Adipocyte (in vitro differentiated cells): ENCODE measurements at regions not wholly inside any gene's neighbourhood (a gene's known extent, or its start where the extent isn't known, plus 50 kb on each side); places are given as distances from the start of the nearest gene placed in this dataset.
"Not testable (repeated sequence)": the region's sequence is repeated elsewhere in the genome, so short reads cannot be mapped to it uniquely, and the experiment has no call there.

Experiments used
- DNase-seq: peaks from one replicate; pipeline ENCODE4 v3.0.0-alpha.2; 2015; ENCODE audit warnings: low read depth
- H3K27me3 ChIP-seq: replicated peaks from 2 replicates; pipeline ENCODE4 v1.7.0; 2013; ENCODE audit warnings: mild to moderate bottlenecking, low read length, moderate library complexity; ENCODE audit not compliant: control insufficient read depth, insufficient read depth
- H3K36me3 ChIP-seq: 2 replicates; pipeline ENCODE4 v1.7.0; 2013; ENCODE audit warnings: low read length, mild to moderate bottlenecking, moderate library complexity; ENCODE audit not compliant: control insufficient read depth, insufficient read depth, severe bottlenecking
- H3K4me1 ChIP-seq: 2 replicates; pipeline ENCODE4 v1.7.0; 2013; ENCODE audit warnings: mild to moderate bottlenecking, low read length, moderate library complexity; ENCODE audit not compliant: control insufficient read depth, insufficient read depth
- H3K4me3 ChIP-seq: 2 replicates; pipeline ENCODE4 v1.7.0; 2013; ENCODE audit warnings: mild to moderate bottlenecking, low read length, moderate library complexity
- H3K9ac ChIP-seq: 2 replicates; pipeline ENCODE4 v1.7.0; 2013; ENCODE audit warnings: mild to moderate bottlenecking, low read length, moderate library complexity
- H3K9me3 ChIP-seq: 2 replicates; pipeline ENCODE4 v1.7.0; 2013; ENCODE audit warnings: mild to moderate bottlenecking, low read length, moderate library complexity; ENCODE audit not compliant: control insufficient read depth

DNA sequence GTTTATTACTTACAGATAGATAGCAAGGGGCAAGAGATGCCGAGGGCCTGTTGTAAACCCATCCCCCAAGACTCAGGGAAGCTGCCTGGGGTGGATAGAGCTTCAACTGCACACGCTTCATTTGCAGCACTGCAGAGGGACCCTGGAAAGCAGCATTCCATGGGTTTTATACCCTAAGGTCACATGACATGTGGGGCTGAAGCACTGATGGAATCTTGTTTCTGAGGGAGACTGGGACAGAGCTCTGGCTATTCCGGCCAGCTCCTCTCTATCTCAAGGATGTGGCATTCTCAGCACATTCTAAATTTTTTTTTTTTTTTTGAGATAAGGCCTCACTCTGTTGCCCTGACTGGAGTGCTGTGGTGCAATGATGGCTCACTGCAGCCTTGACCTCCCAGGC is 300.1 kb downstream of the MYCN start:
- Histone ChIP-seq H3K4me1 (no peaks in the 10 kb centered on the region), H3K4me3 (no peak overlapping the region), H3K9me3 (no peaks in the 10 kb centered on the region), H3K9ac (no peak overlapping the region), H3K27me3 (no peaks in the 10 kb centered on the region), H3K36me3 (no peaks in the 10 kb centered on the region)
- DNase-seq, result no peak

DNA sequence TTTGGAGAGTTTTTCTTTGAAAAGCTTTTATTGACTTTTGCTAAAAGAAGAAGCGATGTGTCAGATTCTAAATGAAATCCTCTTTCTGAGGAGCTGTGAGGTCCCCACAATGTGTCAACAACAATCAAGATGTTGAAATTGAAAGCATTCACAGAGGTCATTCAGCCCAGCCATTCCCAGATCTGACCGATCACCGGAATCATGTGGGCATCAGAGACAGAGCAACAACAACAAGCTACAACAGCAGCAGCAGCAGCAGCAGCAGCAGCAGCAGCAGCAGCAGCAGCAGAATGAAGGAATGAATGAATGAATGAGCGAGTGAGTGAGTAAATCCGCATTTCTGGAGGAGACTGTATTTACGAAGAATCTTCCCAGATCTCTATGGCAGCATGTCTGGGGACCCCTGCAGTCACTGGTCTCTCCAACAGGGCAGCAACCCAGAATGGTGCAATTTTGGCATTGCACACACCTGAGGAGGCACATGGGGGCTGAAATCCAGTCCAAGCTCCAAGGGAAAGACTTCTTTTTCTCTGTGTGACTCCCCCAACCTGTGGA is 299.0 kb downstream of the MYCN start:
- Histone ChIP-seq H3K36me3 (no peaks in the 10 kb centered on the region), H3K9me3 (no peaks in the 10 kb centered on the region), H3K4me3 (no peak overlapping the region), H3K4me1 (no peaks in the 10 kb centered on the region), H3K27me3 (no peaks in the 10 kb centered on the region), H3K9ac (no peak overlapping the region)
- DNase-seq, result no peak

DNA sequence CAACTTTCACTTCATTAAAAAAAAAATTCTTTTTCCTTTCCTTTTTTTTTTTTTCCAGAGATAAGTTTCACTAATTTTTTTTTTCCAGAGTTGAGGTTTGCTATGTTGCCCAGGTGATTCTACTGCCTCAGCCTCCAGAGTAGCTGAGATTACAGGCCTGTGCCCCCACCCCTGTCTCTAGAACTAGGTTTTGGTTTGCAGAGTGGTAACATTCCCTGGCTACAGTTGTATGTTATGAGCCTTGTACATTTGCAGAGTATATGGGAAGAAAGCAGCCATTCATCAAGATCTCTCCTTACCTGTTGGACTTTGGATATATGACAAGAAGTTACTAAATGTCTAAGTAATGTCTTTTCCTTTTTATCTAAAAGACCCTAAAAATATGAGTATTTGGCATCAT is 298.4 kb downstream of the MYCN start:
- H3K36me3 ChIP-seq, result no peaks in the 10 kb centered on the region
- no peak overlapping the region for H3K4me3 ChIP-seq
- no peak for DNase-seq
- H3K9me3 ChIP-seq, result no peaks in the 10 kb centered on the region
- H3K4me1 ChIP-seq, result no peaks in the 10 kb centered on the region
- no peaks in the 10 kb centered on the region for H3K27me3 ChIP-seq
- H3K9ac ChIP-seq, result no peak overlapping the region

DNA sequence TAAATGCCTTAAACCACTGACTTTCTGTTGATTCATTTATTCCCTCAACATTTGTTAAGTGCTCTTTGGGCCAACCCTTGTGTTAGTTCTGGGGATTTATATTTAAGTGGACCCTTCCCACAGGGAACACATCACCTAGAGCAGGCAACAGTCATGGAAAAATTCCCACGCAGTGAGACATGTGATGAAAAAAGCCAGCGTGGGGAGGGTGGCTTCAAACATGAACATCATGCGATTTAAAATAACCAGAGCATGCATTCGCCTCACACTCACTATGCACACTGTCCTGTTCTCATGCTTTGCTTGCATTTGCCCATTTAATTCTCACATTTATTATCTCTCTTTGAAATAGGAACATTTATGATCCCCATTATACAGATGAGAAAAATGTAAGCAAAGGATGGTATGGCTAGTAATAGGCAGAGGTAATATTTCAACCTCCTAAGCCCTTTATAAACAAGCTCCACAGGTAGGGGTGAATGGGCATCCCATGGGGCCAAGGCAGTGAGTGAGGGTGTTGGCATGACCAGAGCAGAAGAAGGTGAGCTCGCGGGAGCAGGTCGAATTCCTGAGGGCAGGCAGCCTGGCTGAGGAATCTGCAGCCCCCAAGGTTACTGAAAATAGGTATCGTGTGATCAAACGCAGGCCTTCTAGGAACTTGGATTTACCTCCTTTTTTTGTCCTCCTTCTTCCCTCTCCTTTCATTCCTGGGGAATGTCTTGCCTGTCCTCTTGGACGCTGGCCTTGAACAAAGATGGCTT is 297.8 kb downstream of the MYCN start:
- DNase-seq, result no peak
- no peak overlapping the region for H3K9ac ChIP-seq
- H3K4me3 ChIP-seq, result no peak overlapping the region
- no peaks in the 10 kb centered on the region for H3K27me3 ChIP-seq
- H3K36me3 ChIP-seq, result no peaks in the 10 kb centered on the region
- H3K4me1 ChIP-seq, result no peaks in the 10 kb centered on the region
- H3K9me3 ChIP-seq, result no peaks in the 10 kb centered on the region

DNA sequence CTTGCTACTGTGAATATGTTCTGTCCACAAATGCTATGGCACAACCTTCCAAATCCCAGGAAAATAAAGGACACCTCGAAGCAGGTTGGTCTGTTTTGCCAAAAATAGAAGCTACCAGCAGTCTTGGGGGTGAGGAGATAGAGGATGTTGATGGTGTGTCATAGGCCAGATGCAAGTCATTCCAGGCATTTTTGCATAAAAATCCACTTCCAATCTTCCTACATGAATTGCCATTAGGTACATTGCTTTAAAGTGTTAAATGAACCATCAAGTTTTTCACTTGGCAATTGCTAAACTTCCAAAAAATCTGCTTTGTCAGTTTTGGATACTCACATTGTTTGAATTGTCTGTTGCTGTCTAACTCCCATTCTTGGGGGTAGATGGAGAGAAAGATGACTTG is 295.4 kb downstream of the MYCN start:
- no peak overlapping the region for H3K9ac ChIP-seq
- no peak for DNase-seq
- H3K9me3 ChIP-seq, result no peaks in the 10 kb centered on the region
- H3K4me3 ChIP-seq, result no peak overlapping the region
- H3K27me3 ChIP-seq, result no peaks in the 10 kb centered on the region
- no peaks in the 10 kb centered on the region for H3K36me3 ChIP-seq
- no peaks in the 10 kb centered on the region for H3K4me1 ChIP-seq

DNA sequence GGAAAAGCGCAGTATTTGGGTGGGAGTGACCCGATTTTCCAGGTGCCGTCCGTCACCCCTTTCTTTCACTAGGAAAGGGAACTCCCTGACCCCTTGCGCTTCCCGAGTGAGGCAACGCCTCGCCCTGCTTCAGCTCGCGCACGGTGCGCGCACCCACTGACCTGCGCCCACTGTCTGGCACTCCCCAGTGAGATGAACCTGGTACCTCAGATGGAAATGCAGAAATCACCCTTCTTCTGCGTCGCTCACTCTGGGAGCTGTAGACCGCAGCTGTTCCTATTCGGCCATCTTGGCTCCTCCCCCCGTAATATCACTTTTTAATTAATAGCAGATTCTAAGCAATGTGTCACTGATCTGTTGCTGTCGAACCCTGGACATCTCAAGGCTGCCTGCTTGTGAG is 294.9 kb downstream of the MYCN start:
- H3K36me3 ChIP-seq, DNase-seq: not testable (repeated sequence)

DNA sequence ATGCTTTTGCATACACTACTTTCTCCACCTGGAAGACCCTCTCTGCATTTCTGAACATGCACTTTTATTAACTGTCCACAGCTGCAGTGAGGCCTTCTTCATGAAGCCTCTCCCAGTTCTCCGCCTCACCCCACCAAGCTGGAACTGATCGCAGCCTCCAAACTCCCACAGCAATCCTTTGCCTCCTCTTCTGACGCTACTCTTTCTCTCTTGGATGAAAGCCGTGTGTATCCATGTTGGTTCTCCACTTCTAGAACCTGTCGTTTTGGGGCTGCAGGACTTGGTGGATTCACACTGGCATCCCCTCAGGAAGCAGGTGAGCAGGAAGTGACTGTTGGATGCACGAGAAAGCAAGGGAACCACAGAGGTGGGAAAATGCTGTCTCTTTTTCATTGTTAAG is 288.6 kb downstream of the MYCN start:
- Histone ChIP-seq H3K27me3 (no peaks in the 10 kb centered on the region), H3K4me1 (no peaks in the 10 kb centered on the region)

More for the DNA sequence above, 294.9 kb downstream of the MYCN start:
- H3K9ac ChIP-seq, H3K27me3 ChIP-seq, H3K9me3 ChIP-seq, H3K4me1 ChIP-seq, H3K4me3 ChIP-seq: not testable (repeated sequence)

DNA sequence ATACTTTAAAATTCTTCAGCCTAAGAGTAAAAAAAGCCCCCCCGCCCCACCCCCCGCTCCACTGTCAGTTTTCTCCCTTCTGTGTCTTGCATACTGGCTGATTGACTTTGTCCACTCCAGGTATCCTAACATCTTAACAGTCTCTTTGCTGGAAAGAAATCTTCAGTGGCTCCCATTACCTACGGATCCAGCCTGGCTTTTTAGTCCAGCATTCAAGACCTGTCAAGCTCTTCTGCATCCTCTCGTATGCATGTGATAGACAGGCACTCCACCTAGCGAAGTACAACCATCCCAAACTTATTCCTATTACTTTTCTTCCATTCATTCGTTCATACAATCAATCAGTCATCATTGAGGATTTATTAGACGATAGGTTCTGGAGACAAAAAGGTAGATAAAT is 288.1 kb downstream of the MYCN start:
- H3K4me3 ChIP-seq, result no peak overlapping the region
- no peaks in the 10 kb centered on the region for H3K27me3 ChIP-seq
- no peaks in the 10 kb centered on the region for H3K36me3 ChIP-seq
- H3K9ac ChIP-seq, result no peak overlapping the region
- no peaks in the 10 kb centered on the region for H3K9me3 ChIP-seq
- H3K4me1 ChIP-seq, result no peaks in the 10 kb centered on the region
- no peak for DNase-seq

More for the DNA sequence above, 288.6 kb downstream of the MYCN start:
- Histone ChIP-seq H3K9me3 (no peaks in the 10 kb centered on the region), H3K4me3 (no peak overlapping the region), H3K36me3 (no peaks in the 10 kb centered on the region), H3K9ac (no peak overlapping the region)
- no peak for DNase-seq

DNA sequence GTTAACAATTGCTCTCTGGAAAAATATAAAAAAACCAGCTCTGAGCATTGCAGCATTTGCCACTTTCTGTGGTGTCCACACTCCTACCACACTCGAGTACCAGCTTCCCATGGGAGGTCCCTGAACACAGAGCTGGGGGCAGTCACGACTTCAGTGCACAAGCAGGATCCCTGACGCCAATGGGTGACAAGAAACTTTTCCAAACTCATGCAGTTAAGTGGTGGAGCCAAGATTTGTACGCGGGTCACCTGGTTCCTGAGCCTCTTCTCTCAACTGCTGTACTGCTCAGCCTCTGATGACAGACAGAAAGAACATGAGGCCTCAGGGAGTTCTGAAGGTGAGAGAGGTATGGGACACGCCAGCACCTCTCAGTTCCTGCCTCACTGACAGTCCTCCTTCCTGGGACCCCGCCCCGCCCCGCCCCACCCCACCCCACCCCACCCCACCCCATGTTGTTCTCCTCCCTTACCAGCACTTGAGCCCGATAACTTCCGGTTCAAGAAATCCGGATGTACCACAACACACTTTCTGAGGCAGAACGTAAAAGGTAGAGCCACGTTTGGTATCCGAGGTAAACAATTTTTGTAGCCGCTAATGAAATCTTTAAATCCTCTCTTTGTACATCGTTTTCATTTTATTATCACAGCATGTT is 287.6 kb downstream of the MYCN start:
- H3K9ac ChIP-seq, result no peak overlapping the region
- H3K27me3 ChIP-seq, result no peaks in the 10 kb centered on the region
- H3K36me3 ChIP-seq, result no peaks in the 10 kb centered on the region
- DNase-seq, result no peak
- no peaks in the 10 kb centered on the region for H3K9me3 ChIP-seq
- no peaks in the 10 kb centered on the region for H3K4me1 ChIP-seq
- no peak overlapping the region for H3K4me3 ChIP-seq

DNA sequence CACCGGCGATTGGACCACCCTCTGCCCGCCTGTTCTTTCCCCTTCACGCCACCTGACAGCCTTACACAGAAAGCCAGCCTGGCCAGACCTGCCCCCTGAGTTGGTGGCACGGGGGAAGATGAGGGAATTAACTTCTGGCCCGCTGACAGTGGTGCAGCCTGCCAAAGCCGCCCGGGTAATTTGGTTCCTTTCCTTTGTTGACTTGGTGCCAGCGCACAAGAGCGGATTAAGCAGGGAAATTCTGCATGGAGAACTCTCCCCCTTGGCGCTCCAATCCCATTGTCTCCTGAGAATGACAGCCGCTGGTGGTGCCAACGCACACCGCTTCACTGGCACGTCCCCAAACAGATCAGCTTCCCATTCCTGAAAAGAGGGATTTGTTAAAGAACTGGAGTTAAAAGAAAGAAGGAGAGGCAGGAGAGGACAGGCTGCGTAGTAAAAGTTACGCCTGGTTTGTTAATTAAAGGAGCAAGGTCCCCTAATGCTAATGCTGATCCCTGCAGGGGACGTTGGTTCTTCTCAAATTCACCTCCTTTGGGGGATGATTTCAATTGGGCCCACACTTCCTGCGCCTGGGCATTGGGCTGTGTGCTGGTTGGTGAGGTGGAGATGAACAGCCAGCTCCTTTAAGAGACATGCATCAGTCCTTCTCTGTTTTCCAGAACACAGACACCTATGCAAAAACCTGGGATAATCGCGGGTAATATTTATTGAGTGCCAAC is 286.8 kb downstream of the MYCN start:
- Histone ChIP-seq H3K9me3 (no peaks in the 10 kb centered on the region), H3K36me3 (no peaks in the 10 kb centered on the region), H3K9ac (no peak overlapping the region), H3K4me1 (no peaks in the 10 kb centered on the region), H3K4me3 (no peak overlapping the region), H3K27me3 (no peaks in the 10 kb centered on the region)
- DNase-seq, result no peak

DNA sequence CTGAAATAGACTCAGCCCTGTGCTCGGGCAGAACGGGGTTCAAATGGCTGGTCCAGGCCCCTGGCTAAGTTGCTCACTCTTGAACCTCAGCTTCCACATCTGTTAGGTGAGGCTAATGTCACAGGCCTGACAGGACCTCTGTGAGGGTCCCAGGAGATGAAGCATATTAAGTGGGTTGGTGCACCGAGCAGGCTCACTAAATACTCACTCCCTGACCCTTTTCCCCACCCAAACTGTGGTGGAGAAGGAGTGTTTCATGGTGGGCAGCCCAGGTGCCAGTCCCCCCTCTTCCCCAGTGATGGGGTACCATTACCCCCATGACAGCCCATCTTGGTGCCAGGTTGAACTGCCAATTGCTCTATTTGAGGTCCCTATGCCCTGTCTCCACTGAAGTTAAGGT is 286.0 kb downstream of the MYCN start:
- Histone ChIP-seq H3K9me3 (no peaks in the 10 kb centered on the region), H3K9ac (no peak overlapping the region), H3K36me3 (no peaks in the 10 kb centered on the region), H3K27me3 (no peaks in the 10 kb centered on the region), H3K4me3 (no peak overlapping the region), H3K4me1 (no peaks in the 10 kb centered on the region)
- DNase-seq, result no peak
